ENCODE measurements at regions not wholly inside any gene's neighbourhood (a gene's known extent, or its start where the extent isn't known, plus 50 kb on each side); places are given as distances from the start of the nearest gene placed in this dataset.

- DNase-seq = no peak
- in situ Hi-C loops (cut with HindIII; ENCODE audit: low pct_ligation_motif_present, low pct_unique_long_range_greater_than_20kb, low sequenced_read_pairs) = no loop called here
These were observed 987.1 kb upstream of the SEL1L start for GRCh38 chr14:82520765-82521164.

GRCh38 chr14:82521191-82521590, 987.5 kb upstream of the SEL1L start:
- DNase-seq = no peak
- in situ Hi-C loops (cut with HindIII; ENCODE audit: low pct_ligation_motif_present, low pct_unique_long_range_greater_than_20kb, low sequenced_read_pairs) = no loop called here

GRCh38 chr14:82528016-82528415, 994.4 kb upstream of the SEL1L start:
- in situ Hi-C loops (cut with HindIII; ENCODE audit: low pct_ligation_motif_present, low pct_unique_long_range_greater_than_20kb, low sequenced_read_pairs) = no loop called here
- DNase-seq = no peak

- in situ Hi-C loops (cut with HindIII; ENCODE audit: low pct_ligation_motif_present, low pct_unique_long_range_greater_than_20kb, low sequenced_read_pairs) = no loop called here
- DNase-seq = no peak
These were observed 999.7 kb upstream of the SEL1L start for GRCh38 chr14:82533351-82533750.

- in situ Hi-C loops (cut with HindIII; ENCODE audit: low pct_ligation_motif_present, low pct_unique_long_range_greater_than_20kb, low sequenced_read_pairs) = no loop called here
- no peak for DNase-seq
These were observed 1002.9 kb upstream of the SEL1L start for GRCh38 chr14:82536566-82536965.

- no peak for DNase-seq
- in situ Hi-C loops (cut with HindIII; ENCODE audit: low pct_ligation_motif_present, low pct_unique_long_range_greater_than_20kb, low sequenced_read_pairs) = no loop called here
These were observed 1004.2 kb upstream of the SEL1L start for GRCh38 chr14:82537831-82538230.

GRCh38 chr14:82546401-82546800, 1012.7 kb upstream of the SEL1L start:
- in situ Hi-C loops (cut with HindIII; ENCODE audit: low pct_ligation_motif_present, low pct_unique_long_range_greater_than_20kb, low sequenced_read_pairs) = no loop called here
- no peak for DNase-seq

GRCh38 chr14:82549306-82549990, 1015.8 kb upstream of the SEL1L start:
- in situ Hi-C loops (cut with HindIII; ENCODE audit: low pct_ligation_motif_present, low pct_unique_long_range_greater_than_20kb, low sequenced_read_pairs) = no loop called here

GRCh38 chr14:82562881-82563280, 1029.2 kb upstream of the SEL1L start:
- in situ Hi-C loops (cut with HindIII; ENCODE audit: low pct_ligation_motif_present, low pct_unique_long_range_greater_than_20kb, low sequenced_read_pairs) = no loop called here
- no peak for DNase-seq

More at GRCh38 chr14:82549306-82549990, 1015.8 kb upstream of the SEL1L start:
- DNase-seq = no peak

GRCh38 chr14:82565825-82566224, 1032.2 kb upstream of the SEL1L start:
- DNase-seq = no peak
- in situ Hi-C loops (cut with HindIII; ENCODE audit: low pct_ligation_motif_present, low pct_unique_long_range_greater_than_20kb, low sequenced_read_pairs) = no loop called here

- in situ Hi-C loops (cut with HindIII; ENCODE audit: low pct_ligation_motif_present, low pct_unique_long_range_greater_than_20kb, low sequenced_read_pairs) = no loop called here
- DNase-seq = no peak
These were observed 1053.6 kb upstream of the SEL1L start for GRCh38 chr14:82587226-82587625.

GRCh38 chr14:82595466-82595865, 1061.8 kb upstream of the SEL1L start:
- in situ Hi-C loops (cut with HindIII; ENCODE audit: low pct_ligation_motif_present, low pct_unique_long_range_greater_than_20kb, low sequenced_read_pairs) = no loop called here
- DNase-seq = no peak

GRCh38 chr14:82602794-82603193, 1069.1 kb upstream of the SEL1L start:
- in situ Hi-C loops (cut with HindIII; ENCODE audit: low pct_ligation_motif_present, low pct_unique_long_range_greater_than_20kb, low sequenced_read_pairs) = no loop called here
- no peak for DNase-seq

GRCh38 chr14:82604819-82605218, 1071.2 kb upstream of the SEL1L start:
- DNase-seq = no peak
- in situ Hi-C loops (cut with HindIII; ENCODE audit: low pct_ligation_motif_present, low pct_unique_long_range_greater_than_20kb, low sequenced_read_pairs) = no loop called here

- in situ Hi-C loops (cut with HindIII; ENCODE audit: low pct_ligation_motif_present, low pct_unique_long_range_greater_than_20kb, low sequenced_read_pairs) = no loop called here
- no peak for DNase-seq
These were observed 1088.3 kb upstream of the SEL1L start for GRCh38 chr14:82621881-82622450.

- in situ Hi-C loops (cut with HindIII; ENCODE audit: low pct_ligation_motif_present, low pct_unique_long_range_greater_than_20kb, low sequenced_read_pairs) = no loop called here
- DNase-seq = no peak
These were observed 1092.8 kb upstream of the SEL1L start for GRCh38 chr14:82626156-82627066.

- in situ Hi-C loops (cut with HindIII; ENCODE audit: low pct_ligation_motif_present, low pct_unique_long_range_greater_than_20kb, low sequenced_read_pairs) = no loop called here
- DNase-seq = no peak
These were observed 1102.3 kb upstream of the SEL1L start for GRCh38 chr14:82635915-82636314.

- in situ Hi-C loops (cut with HindIII; ENCODE audit: low pct_ligation_motif_present, low pct_unique_long_range_greater_than_20kb, low sequenced_read_pairs) = no loop called here
- DNase-seq = no peak
These were observed 1102.8 kb upstream of the SEL1L start for GRCh38 chr14:82636426-82636825.

- DNase-seq = no peak
- in situ Hi-C loops (cut with HindIII; ENCODE audit: low pct_ligation_motif_present, low pct_unique_long_range_greater_than_20kb, low sequenced_read_pairs) = no loop called here
These were observed 1107.4 kb upstream of the SEL1L start for GRCh38 chr14:82641050-82641540.
